ENCODE measurements at regions not wholly inside any gene's neighbourhood (a gene's known extent, or its start where the extent isn't known, plus 50 kb on each side); places are given as distances from the start of the nearest gene placed in this dataset.

GRCh38 chr6:19370831-19371230 lies 466.3 kb upstream of the ID4 start:
- Histone ChIP-seq H3K36me3 (ENCODE audit: control insufficient read depth, insufficient read depth, low read length) (no peaks in the 10 kb centered on the region), H3K27ac (ENCODE audit: extremely low read depth, low read depth, low read length) (no peak overlapping the region), H3K9ac (ENCODE audit: insufficient read depth in 1 of 2, low read depth in 2 of 2, low read length in 2 of 2) (no peak overlapping the region), H3K27me3 (ENCODE audit: control insufficient read depth in 2 of 2, insufficient read depth in 2 of 2, low read length in 2 of 2) (no peaks in the 10 kb centered on the region), H2AFZ (ENCODE audit: low read depth, low read length) (no peak overlapping the region), H3K4me1 (replicated peaks in 1 of 2; ENCODE audit: control insufficient read depth in 2 of 2, insufficient read depth in 2 of 2, low read length in 2 of 2) (no peaks in the 10 kb centered on the region), H3K79me2 (ENCODE audit: control insufficient read depth, insufficient read depth, low read length) (no peaks in the 10 kb centered on the region), H3K9me3 (replicated peaks; ENCODE audit: control insufficient read depth, insufficient read depth, low read depth, low read length) (peaks cover 2% of the 10 kb centered on the region; the same call in 1 of the 2 replicates), H4K20me1 (replicated peaks; ENCODE audit: control insufficient read depth, insufficient read depth, low read length) (no peaks in the 10 kb centered on the region), H3K4me2 (ENCODE audit: insufficient read depth, low read length) (no peak overlapping the region), H3K9me1 (ENCODE audit: control insufficient read depth, insufficient read depth, low read length) (no peaks in the 10 kb centered on the region), H3K4me3 (no peak overlapping the region)
- ChIA-PET POLR2A (no interaction called here), CTCF (ENCODE audit: low intra/inter-chr PET ratio) (no interaction called here)
- FAIRE-seq = no peak
- in situ Hi-C loops (cut with MboI) (no loop called here), intact Hi-C loops (cut with micrococcal nuclease) (no loop called here)
- no peak for DNase-seq (ENCODE audit: extremely low read depth in 1 of 4, low spot score in 3 of 4)
- 0% methylated on average over 3 of the region's 3 CpGs for WGBS (ENCODE audit: insufficient coverage, low coverage, missing lambda C conversion rate)
- TF ChIP-seq GTF2A2 (tag; IDR thresholded peaks at IDR 0.05) = no peak
- TF ChIP-seq ZNF766 (CRISPR knock-in tag; conservative IDR thresholded peaks at IDR 0.05) = no peak
- no peak for TF ChIP-seq FOXA3 (CRISPR knock-in tag; conservative IDR thresholded peaks at IDR 0.05 in 1 of 2, IDR thresholded peaks at IDR 0.05 in 1 of 2)
- TF ChIP-seq TEAD4 (IDR thresholded peaks at IDR 0.05; ENCODE audit: low read length) = no peak
- TF ChIP-seq TEAD4 (CRISPR knock-in tag; IDR thresholded peaks at IDR 0.05; ENCODE audit: borderline replicate concordance) = no peak
- TF ChIP-seq SAFB2 (IDR thresholded peaks at IDR 0.05; ENCODE audit: borderline replicate concordance, low read depth, low read length, severe bottlenecking) = no peak
- no peak for TF ChIP-seq CEBPZ (IDR thresholded peaks at IDR 0.05; ENCODE audit: borderline replicate concordance, low read depth, low read length)
- no peak for TF ChIP-seq HDAC3 (IDR thresholded peaks at IDR 0.05; ENCODE audit: borderline replicate concordance, partially characterized antibody)
- ATAC-seq = no peak
- no TSS peak for BruUV-seq (replicated peaks)
